ENCODE measurements at regions not wholly inside any gene's neighbourhood (a gene's known extent, or its start where the extent isn't known, plus 50 kb on each side); places are given as distances from the start of the nearest gene placed in this dataset.

GRCh38 chrX:131791608-131792355 is 231.3 kb upstream of the STK26 start:
- TF ChIP-seq CTCF (conservative IDR thresholded peaks at IDR 0.05) (no peak), EZH2 (IDR thresholded peaks at IDR 0.05; ENCODE audit: low read depth) (no peak)

All from PC-9 (cell line).